ENCODE measurements at regions not wholly inside any gene's neighbourhood (a gene's known extent, or its start where the extent isn't known, plus 50 kb on each side); places are given as distances from the start of the nearest gene placed in this dataset.

DNA sequence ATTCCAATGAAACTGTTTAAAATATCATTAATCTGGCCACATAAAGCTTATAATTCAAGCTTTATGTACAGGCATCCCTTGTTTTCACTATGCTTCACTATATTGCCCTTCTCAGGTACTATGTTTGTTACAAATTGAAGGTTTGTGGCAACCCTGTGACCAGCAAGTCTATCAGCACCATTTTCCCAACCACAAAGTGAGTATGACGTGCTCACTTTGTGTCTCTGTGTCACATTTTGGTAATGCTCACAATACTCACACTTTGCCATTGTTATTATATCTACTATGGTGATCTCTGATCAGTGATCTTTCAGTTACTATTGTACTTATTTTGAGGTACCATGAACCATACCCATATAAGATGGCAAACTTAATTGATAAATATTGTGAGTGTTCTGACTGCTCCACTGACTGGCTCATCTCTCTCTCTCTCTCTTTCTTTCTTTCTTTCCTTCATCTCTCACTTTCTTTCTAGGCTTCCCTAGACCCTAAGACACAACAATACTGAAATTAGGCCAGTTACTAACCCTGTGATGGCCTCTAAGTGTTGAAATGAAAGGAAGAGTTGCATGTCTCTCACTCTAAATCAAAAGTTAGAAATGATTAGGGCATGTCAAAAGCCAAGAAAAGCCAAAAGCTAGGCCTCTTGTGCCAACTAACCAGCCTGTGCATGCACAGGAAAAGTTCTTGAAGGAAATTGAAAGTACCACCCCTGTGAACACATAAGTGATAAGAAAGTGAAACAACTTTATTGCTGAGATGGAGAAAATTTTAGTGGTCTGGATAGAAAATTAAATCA lies 227.9 kb downstream of the BCAS1 start:
- TF ChIP-seq RAD21 (IDR thresholded peaks at IDR 0.05; ENCODE audit: low read depth) (no peak), MAX (IDR thresholded peaks at IDR 0.05) (no peak), EGR1 (IDR thresholded peaks at IDR 0.05) (no peak), REST (IDR thresholded peaks at IDR 0.05; ENCODE audit: low read depth) (no peak), YY1 (IDR thresholded peaks at IDR 0.05; ENCODE audit: low read depth) (no peak), CEBPB (IDR thresholded peaks at IDR 0.05) (no peak), TAF1 (IDR thresholded peaks at IDR 0.05; ENCODE audit: low read depth) (no peak), TCF12 (IDR thresholded peaks at IDR 0.05; ENCODE audit: low read depth) (no peak), EP300 (IDR thresholded peaks at IDR 0.05; ENCODE audit: borderline replicate concordance) (no peak), ZBTB7A (IDR thresholded peaks at IDR 0.05; ENCODE audit: low read depth) (no peak)
- TF ChIP-seq, protein P1, sequence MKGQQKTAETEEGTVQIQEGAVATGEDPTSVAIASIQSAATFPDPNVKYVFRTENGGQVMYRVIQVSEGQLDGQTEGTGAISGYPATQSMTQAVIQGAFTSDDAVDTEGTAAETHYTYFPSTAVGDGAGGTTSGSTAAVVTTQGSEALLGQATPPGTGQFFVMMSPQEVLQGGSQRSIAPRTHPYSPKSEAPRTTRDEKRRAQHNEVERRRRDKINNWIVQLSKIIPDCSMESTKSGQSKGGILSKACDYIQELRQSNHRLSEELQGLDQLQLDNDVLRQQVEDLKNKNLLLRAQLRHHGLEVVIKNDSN (IDR thresholded peaks at IDR 0.05) = no peak

Data from Ishikawa (cell line).